Kidney epithelial cell (primary cell): ENCODE measurements at regions not wholly inside any gene's neighbourhood (a gene's known extent, or its start where the extent isn't known, plus 50 kb on each side); places are given as distances from the start of the nearest gene placed in this dataset.

Experiments used
- DNase-seq: peaks from one replicate; pipeline ENCODE4 v3.0.0-alpha.2; 2010; ENCODE audit warnings: low read depth
- H3K27me3 ChIP-seq: 2 replicates; pipeline ENCODE4 v1.6.0; 2011; ENCODE audit warnings: low read length; ENCODE audit not compliant: control insufficient read depth, insufficient read depth
- H3K36me3 ChIP-seq: 2 replicates; pipeline ENCODE4 v1.5.1; 2011; ENCODE audit warnings: low read length; ENCODE audit not compliant: control insufficient read depth, insufficient read depth
- H3K4me3 ChIP-seq: 2 replicates; pipeline ENCODE4 v1.5.1; 2011; ENCODE audit warnings: low read depth, mild to moderate bottlenecking, control low read depth, low read length
- CTCF ChIP-seq: IDR thresholded peaks from 2 replicates; pipeline ENCODE4 v1.5.1; 2011; ENCODE audit warnings: mild to moderate bottlenecking, moderate library complexity, low read length, control low read depth, inconsistent platforms; ENCODE audit not compliant: insufficient read depth, poor library complexity, severe bottlenecking

GRCh38 chr6:15781890-15782289 is 119.1 kb upstream of the DTNBP1 start:
- Histone ChIP-seq H3K4me3 (no peak overlapping the region), H3K27me3 (no peaks in the 10 kb centered on the region), H3K36me3 (no peaks in the 10 kb centered on the region)
- TF ChIP-seq CTCF: no peak
- DNase-seq: no peak

GRCh38 chr6:15781333-15781732 is 118.5 kb upstream of the DTNBP1 start:
- Histone ChIP-seq H3K4me3 (no peak overlapping the region), H3K36me3 (no peaks in the 10 kb centered on the region), H3K27me3 (no peaks in the 10 kb centered on the region)
- DNase-seq: no peak
- TF ChIP-seq CTCF: no peak

GRCh38 chr6:15780437-15780836 is 117.6 kb upstream of the DTNBP1 start:
- H3K36me3 ChIP-seq: no peaks in the 10 kb centered on the region
- H3K4me3 ChIP-seq: no peak overlapping the region
- H3K27me3 ChIP-seq: no peaks in the 10 kb centered on the region
- TF ChIP-seq CTCF: no peak
- DNase-seq: no peak

GRCh38 chr6:15779726-15780125 is 116.9 kb upstream of the DTNBP1 start:
- TF ChIP-seq CTCF: no peak
- Histone ChIP-seq H3K36me3 (no peaks in the 10 kb centered on the region), H3K27me3 (no peaks in the 10 kb centered on the region), H3K4me3 (no peak overlapping the region)
- no peak for DNase-seq

GRCh38 chr6:15776458-15776980 is 113.7 kb upstream of the DTNBP1 start:
- no peaks in the 10 kb centered on the region for H3K27me3 ChIP-seq
- H3K36me3 ChIP-seq: no peaks in the 10 kb centered on the region
- TF ChIP-seq CTCF: no peak
- H3K4me3 ChIP-seq: no peak overlapping the region
- DNase-seq: no peak

- DNase-seq: no peak
- no peaks in the 10 kb centered on the region for H3K27me3 ChIP-seq
- H3K36me3 ChIP-seq: no peaks in the 10 kb centered on the region
- no peak overlapping the region for H3K4me3 ChIP-seq
- TF ChIP-seq CTCF: no peak
These were observed 112.9 kb upstream of the DTNBP1 start for GRCh38 chr6:15775741-15776140.
